GM19438 (cell line): ENCODE measurements at regions not wholly inside any gene's neighbourhood (a gene's known extent, or its start where the extent isn't known, plus 50 kb on each side); places are given as distances from the start of the nearest gene placed in this dataset.
"Not testable (repeated sequence)": the region's sequence is repeated elsewhere in the genome, so short reads cannot be mapped to it uniquely, and the experiment has no call there.

Experiments
- ATAC-seq: cut with Tn5 transposase; IDR thresholded peaks from one replicate; pipeline ENCODE4 v1.9.1; 2021; ENCODE audit warnings: low read depth; ENCODE audit not compliant: unreplicated experiment

- no peak for ATAC-seq
Observed at GRCh38 chr7:12456506-12456905, 52.8 kb upstream of the VWDE start.

- ATAC-seq = peak; percentile 99
Observed at GRCh38 chr7:12458520-12459131, 55.0 kb upstream of the VWDE start.

- ATAC-seq = no peak
Observed at GRCh38 chr7:12467837-12468236, 64.2 kb upstream of the VWDE start.

GRCh38 chr7:12469568-12469967, 65.9 kb upstream of the VWDE start:
- ATAC-seq = no peak

- no peak for ATAC-seq
Observed at GRCh38 chr7:12470930-12471329, 67.3 kb upstream of the VWDE start.

GRCh38 chr7:12474035-12474434, 70.4 kb upstream of the VWDE start:
- no peak for ATAC-seq

- ATAC-seq = no peak
Observed at GRCh38 chr7:12475362-12476063, 71.8 kb upstream of the VWDE start.

GRCh38 chr7:12477620-12478019, 74.0 kb upstream of the VWDE start:
- no peak for ATAC-seq

GRCh38 chr7:12481722-12482121, 78.1 kb upstream of the VWDE start:
- ATAC-seq = peak; percentile 80

GRCh38 chr7:12485845-12486244, 82.2 kb upstream of the VWDE start:
- ATAC-seq = no peak

- ATAC-seq = no peak
Observed at GRCh38 chr7:12488341-12488740, 82.2 kb upstream of the SCIN start.

GRCh38 chr7:12490107-12490688, 80.3 kb upstream of the SCIN start:
- ATAC-seq = peak; percentile 66

- ATAC-seq = no peak
Observed at GRCh38 chr7:12490940-12491339, 79.6 kb upstream of the SCIN start.

- no peak for ATAC-seq
Observed at GRCh38 chr7:12491526-12491925, 79.0 kb upstream of the SCIN start.

- no peak for ATAC-seq
Observed at GRCh38 chr7:12493407-12493806, 77.1 kb upstream of the SCIN start.

- no peak for ATAC-seq
Observed at GRCh38 chr7:12493863-12494686, 76.4 kb upstream of the SCIN start.

GRCh38 chr7:12494687-12495024, 75.9 kb upstream of the SCIN start:
- no peak for ATAC-seq

GRCh38 chr7:12496901-12497674, 73.4 kb upstream of the SCIN start:
- not testable (repeated sequence) for ATAC-seq

GRCh38 chr7:12504149-12504548, 66.4 kb upstream of the SCIN start:
- ATAC-seq = no peak

- ATAC-seq = no peak
Observed at GRCh38 chr7:12508005-12508404, 62.5 kb upstream of the SCIN start.

- ATAC-seq = no peak
Observed at GRCh38 chr7:12508554-12508953, 62.0 kb upstream of the SCIN start.
